Testis (tissue), 2 donors: ENCODE measurements at regions not wholly inside any gene's neighbourhood (a gene's known extent, or its start where the extent isn't known, plus 50 kb on each side); places are given as distances from the start of the nearest gene placed in this dataset.

Experiments used
- DNase-seq: peaks from one replicate; pipeline ENCODE4 v3.0.0-alpha.2; 2019
- H3K27ac ChIP-seq, 2 donors: fragments of 200-600 bp; sonication (generic); one replicate each; pipeline ENCODE4 v1.5.1; 2019
- H3K27me3 ChIP-seq: fragments of 200-600 bp; sonication (generic); one replicate; pipeline ENCODE4 v1.5.1; 2019
- H3K36me3 ChIP-seq: fragments of 200-600 bp; sonication (generic); one replicate; pipeline ENCODE4 v1.5.1; 2017; ENCODE audit warnings: low read depth; ENCODE audit errors: missing control alignments
- H3K4me1 ChIP-seq: fragments of 200-600 bp; sonication (generic); one replicate; pipeline ENCODE4 v1.5.1; 2019
- H3K4me3 ChIP-seq, 2 donors: fragments of 200-600 bp; sonication (generic); one replicate each; pipeline ENCODE4 v1.5.1; 2017 to 2019
- H3K9me3 ChIP-seq: fragments of 200-600 bp; sonication (generic); one replicate; pipeline ENCODE4 v1.5.1; 2017
- CTCF ChIP-seq, 3 experiments: fragments of 450-650 bp in 2 of 3; fragments of 200-600 bp in 1 of 3; sonication (generic) in 1 of 3; IDR thresholded peaks; one replicate each; pipeline ENCODE4 v1.5.1; 2016 to 2019; ENCODE audit warnings: antibody characterized with exemption in 3 of 3, mild to moderate bottlenecking in 2 of 3, moderate library complexity in 1 of 3
- POLR2A ChIP-seq: fragments of 450-650 bp; IDR thresholded peaks from one replicate; pipeline ENCODE4 v1.6.1; 2017; ENCODE audit warnings: antibody characterized with exemption, mild to moderate bottlenecking, moderate library complexity
- WGBS, 2 donors: methylation state at CpG; one replicate each; pipeline ENCODE4 v1.1.5; 2018; 5-methylcytosine and 5-hydroxymethylcytosine counted together
- intact Hi-C: fragments of 100-400 bp; cut with DNase I; formaldehyde crosslinking; loops from one replicate; pipeline ENCODE4 v1.15.1; 2023; ENCODE audit warnings: low total_unique reads

GRCh38 chr2:3043726-3044125 is 333.9 kb downstream of the EIPR1 start:
- H3K4me3 ChIP-seq = no peak overlapping the region
- H3K27me3 ChIP-seq = no peaks in the 10 kb centered on the region
- TF ChIP-seq CTCF (IDR thresholded peaks at IDR 0.05) (no peak), POLR2A (no peak)
- 82 to 91% methylated on average over 7 to 8 of the region's 8 CpGs for WGBS, 2 donors
- no peak overlapping the region for H3K27ac ChIP-seq
- DNase-seq = no peak
- H3K4me1 ChIP-seq = no peaks in the 10 kb centered on the region
- H3K9me3 ChIP-seq = no peaks in the 10 kb centered on the region
- intact Hi-C loops = no loop called here
- no peaks in the 10 kb centered on the region for H3K36me3 ChIP-seq

- 75 to 82% methylated on average over 20 of the region's 20 CpGs for WGBS, 2 donors
- Histone ChIP-seq H3K4me1 (no peaks in the 10 kb centered on the region), H3K27ac (no peak overlapping the region), H3K36me3 (no peaks in the 10 kb centered on the region), H3K27me3 (no peaks in the 10 kb centered on the region), H3K4me3 (no peak overlapping the region), H3K9me3 (no peaks in the 10 kb centered on the region)
- TF ChIP-seq POLR2A = no peak
- no peak for TF ChIP-seq CTCF (IDR thresholded peaks at IDR 0.05)
- intact Hi-C loops = no loop called here
- DNase-seq = no peak
Measured at GRCh38 chr2:3042601-3043585, 334.7 kb downstream of the EIPR1 start.

DNA sequence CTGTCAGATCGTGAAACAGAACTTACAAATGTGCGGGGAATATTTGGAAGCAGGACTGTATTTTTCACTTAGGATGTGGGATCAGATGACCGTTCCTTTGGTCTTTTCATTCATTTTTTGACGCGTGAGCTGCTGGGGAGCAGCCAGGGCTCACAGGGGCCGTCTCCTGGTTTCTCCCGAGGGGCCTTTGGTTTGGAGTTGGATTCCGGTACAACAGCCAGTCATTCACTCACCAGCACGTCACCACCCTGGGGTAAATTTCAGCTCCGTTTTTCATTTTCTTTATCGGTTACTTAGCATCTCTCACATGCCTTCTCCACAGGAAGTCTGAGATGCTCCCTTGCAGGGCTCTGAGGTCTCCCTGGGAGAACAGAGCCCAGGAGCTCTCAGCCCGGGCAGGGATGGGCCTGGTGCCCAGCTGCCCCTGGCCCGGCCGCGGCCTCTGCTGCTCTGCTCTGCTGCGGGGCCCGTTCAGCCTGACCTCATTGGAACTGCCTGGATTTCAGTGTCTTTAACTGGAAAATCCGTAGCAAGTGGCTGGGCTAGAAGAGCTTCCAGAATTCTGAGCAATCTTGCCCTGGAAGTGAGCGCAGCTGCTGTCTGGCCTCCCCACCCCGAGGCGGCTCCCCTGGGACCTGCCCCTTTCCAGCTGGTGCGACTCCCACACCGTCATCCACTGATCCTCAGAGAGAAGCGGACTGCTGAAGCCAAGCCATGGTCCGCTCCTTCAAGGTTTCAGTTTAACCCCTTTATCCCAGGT is 335.6 kb downstream of the EIPR1 start:
- no peak overlapping the region for H3K4me3 ChIP-seq
- TF ChIP-seq CTCF (IDR thresholded peaks at IDR 0.05) = no peak
- TF ChIP-seq POLR2A = no peak

DNA sequence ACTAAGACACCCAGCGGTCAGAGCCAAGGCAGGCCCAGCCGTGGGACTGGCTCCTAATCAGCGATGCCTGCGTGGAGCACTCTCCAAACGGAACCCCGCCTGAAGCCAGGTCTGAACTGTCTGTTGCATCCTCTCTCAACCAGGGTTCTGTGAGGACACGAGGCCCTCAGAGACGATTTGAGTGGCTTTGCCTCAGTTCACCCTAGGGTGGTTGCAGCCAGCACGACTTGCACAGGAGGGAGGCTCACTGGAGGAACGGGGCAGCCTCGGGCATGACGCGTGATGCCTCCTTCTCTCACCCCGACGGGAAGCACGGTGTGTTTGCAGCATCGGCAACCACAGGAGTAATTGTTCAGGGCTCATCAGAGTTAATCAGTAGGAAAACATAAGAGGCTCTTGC is 336.4 kb downstream of the EIPR1 start:
- WGBS, 2 donors = 76 to 90% methylated on average over 12 to 17 of the region's 17 CpGs
- Histone ChIP-seq H3K27me3 (no peaks in the 10 kb centered on the region), H3K4me1 (no peaks in the 10 kb centered on the region), H3K27ac (no peak overlapping the region), H3K36me3 (no peaks in the 10 kb centered on the region), H3K4me3 (no peak overlapping the region), H3K9me3 (no peaks in the 10 kb centered on the region)
- no peak for DNase-seq
- TF ChIP-seq CTCF (IDR thresholded peaks at IDR 0.05) (no peak), POLR2A (no peak)
- intact Hi-C loops = no loop called here

More for the DNA sequence above, 335.6 kb downstream of the EIPR1 start:
- Histone ChIP-seq H3K9me3 (no peaks in the 10 kb centered on the region), H3K27ac (no peak overlapping the region), H3K27me3 (no peaks in the 10 kb centered on the region), H3K4me1 (no peaks in the 10 kb centered on the region), H3K36me3 (no peaks in the 10 kb centered on the region)
- WGBS, 2 donors = 47 to 60% methylated on average over 25 of the region's 25 CpGs
- DNase-seq = no peak
- intact Hi-C loops = no loop called here
